ENCODE measurements at regions not wholly inside any gene's neighbourhood (a gene's known extent, or its start where the extent isn't known, plus 50 kb on each side); places are given as distances from the start of the nearest gene placed in this dataset.
"Not testable (repeated sequence)": the region's sequence is repeated elsewhere in the genome, so short reads cannot be mapped to it uniquely, and the experiment has no call there.

DNA sequence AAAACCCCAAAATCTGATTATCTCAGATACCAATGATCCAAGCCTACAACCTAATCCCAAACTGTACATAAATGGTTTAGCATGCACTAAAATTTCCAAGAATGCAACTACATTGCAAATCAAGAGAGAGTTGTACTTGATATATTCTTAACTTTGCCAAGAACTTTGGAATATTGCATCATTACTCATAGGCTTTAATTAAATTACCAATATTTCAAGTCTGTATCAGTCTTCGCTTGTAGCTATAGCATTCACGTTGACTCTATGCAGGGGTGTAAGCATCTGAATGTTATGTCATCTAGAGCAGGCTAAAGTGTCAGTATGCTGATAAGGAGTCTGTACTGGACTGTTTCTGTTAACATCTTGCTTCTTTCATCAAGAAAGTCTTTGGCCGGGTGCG is 56.3 kb downstream of the FOXI3 start:
- no peak for DNase-seq (ENCODE audit: low read depth, low spot score)

DNA sequence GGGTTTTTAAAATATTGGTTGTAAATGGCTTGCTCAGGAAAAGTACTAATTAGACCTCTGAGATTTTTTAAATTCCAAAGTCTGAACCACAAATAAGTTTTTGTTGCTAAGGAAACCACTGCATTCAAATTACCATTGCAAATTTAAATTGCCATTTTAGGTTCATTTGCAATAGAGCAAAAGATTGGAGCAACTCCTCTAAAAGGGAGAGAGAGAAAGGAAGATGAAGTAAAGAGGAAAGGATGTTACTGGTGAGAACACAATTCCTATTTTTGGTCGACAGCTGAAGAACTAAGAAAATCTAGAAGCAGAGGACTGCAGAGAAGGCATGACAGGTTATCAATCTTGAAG is 74.9 kb downstream of the FOXI3 start:
- DNase-seq (ENCODE audit: low read depth, low spot score), result no peak

DNA sequence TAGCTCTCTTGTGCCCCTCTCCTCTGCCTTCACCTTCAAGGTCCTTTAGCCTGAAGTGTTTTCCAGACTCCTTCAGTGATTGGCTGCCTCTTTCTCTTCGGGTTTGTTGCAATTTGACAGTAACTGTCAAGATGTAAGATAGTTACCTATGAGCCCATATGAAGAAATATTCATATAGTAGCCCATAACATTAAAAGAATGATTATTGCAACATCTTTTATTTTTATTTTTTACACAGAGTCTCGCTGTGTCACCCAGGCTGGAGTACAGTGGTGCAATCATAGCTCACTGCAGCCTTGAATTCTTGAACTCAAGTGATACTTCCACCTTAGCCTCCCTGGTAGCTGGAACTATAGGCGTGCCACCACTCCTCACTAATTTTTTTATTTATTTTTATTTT is 80.5 kb downstream of the FOXI3 start:
- no peak for DNase-seq (ENCODE audit: low read depth, low spot score)

DNA sequence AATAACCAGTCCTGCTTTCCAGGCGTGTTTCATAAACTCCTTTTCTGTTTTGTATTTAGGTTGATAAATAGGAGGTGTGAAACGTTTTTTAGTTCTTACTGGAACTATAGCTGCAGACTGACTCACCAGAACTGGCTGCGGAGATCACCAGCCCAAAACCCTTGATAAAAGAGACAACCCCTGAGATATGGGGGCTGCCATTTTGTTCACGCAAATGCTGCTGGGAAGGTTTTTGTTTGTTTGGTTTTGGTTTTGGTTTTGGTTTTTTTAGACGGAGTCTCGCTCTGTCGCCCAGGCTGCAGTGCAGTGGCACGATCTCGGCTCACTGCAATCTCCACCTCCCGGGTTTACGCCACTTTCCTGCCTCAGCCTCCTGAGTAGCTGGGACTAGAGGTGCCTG is 87.1 kb downstream of the FOXI3 start:
- DNase-seq (ENCODE audit: low read depth, low spot score), result not testable (repeated sequence)

DNA sequence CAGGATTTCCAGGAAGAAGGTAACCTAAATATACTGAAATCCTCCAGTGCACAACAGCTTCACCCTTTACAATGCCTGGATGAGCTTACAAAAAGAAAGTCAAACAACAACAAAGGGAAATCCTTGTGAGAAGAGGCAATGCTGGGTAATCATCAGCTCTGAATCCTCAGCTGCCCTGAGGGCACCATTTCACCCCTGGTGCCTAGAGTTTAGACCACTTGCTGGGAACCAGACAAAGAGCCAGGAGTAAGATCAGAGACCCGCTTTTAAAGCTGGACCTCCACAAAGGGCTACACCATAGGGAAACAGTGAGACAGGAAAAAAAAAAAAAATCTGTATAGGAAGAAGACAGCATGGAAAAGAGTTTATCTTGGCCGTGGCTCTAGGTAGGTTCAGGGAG is 97.0 kb downstream of the FOXI3 start:
- no peak for DNase-seq (ENCODE audit: low read depth, low spot score)

DNA sequence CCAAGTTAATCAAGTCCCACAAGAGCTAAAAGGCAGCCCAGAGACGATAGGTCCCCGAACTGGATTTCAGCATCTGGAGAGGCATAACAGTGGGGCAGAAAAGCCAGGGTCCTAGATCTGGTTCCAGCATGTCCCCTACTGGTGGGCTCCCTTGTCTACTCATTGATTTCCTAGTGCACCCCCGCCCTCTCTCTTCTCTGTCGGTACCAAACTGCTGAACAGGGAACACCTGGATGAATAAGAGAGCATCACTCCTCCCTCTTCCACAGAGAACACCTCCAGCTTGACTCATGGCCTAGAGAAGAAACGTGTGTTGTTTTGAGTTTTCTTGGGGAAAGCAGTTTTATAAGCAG is 101.3 kb downstream of the FOXI3 start:
- DNase-seq (ENCODE audit: low read depth, low spot score), result no peak

DNA sequence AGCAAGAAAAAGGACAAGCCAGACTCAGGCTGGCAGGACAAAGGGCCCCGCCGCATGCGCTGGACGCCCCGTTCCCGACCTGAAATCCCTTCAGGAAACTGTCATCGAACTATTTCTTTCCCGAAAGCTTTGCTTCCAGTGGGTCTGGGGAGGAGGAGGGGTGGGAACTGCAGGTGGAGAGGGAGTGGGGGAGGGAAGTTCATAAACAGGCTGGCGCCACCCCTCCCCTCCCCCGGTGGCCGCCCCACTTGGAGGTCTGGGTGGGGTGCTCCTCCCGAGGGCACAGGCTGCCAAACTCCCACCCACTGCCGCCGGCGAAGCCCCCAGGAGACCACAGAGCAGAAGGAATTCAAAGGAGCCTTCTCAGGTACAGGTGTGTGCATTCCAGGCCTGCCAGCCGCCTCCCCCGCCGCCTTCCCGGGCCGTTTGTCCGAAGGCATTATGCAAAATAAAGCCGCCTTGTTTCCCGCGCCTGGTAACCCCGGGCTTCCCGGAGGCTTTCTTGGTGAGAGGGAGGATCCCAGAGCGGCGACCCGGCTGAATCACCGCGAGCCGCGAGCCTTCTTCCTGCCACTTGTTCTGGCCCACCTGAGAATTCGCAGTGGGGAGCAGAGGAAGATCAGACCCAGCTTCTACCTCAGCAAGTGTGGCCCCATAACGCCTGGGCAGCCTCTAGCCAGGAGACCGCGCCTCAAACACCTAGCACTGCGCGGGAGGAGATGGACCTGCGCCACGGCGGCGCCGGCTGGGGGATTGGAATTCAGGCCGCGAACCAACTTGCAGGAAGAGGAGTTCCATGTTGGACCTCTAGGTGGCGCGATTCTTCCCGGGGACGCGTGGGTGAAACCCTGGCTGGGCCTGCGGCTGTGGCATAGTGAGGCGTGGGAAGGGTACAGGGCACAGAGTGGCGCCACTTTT is 101.9 kb downstream of the FOXI3 start:
- peak; percentile 40 for DNase-seq (ENCODE audit: low read depth, low spot score)

DNA sequence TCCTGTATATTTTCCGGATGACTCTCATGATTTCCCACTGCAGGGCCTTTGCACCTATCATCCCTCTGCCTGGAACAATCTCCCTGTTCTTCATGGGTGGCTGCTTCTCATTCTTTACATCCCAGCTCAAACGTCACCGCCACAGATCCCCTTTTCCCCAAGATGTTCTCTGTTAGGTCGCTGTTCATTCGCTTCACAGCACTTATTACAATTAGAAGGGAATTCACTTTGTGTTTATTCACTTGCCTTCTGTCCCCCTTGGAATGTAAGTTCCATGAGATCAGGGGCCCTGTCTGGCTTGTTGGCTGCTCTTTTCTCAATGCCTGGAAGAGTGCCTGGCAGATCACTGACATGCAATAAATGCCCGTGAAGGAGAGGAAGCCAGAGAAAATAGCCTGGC is 106.7 kb downstream of the FOXI3 start:
- DNase-seq (ENCODE audit: low read depth, low spot score), result no peak

DNA sequence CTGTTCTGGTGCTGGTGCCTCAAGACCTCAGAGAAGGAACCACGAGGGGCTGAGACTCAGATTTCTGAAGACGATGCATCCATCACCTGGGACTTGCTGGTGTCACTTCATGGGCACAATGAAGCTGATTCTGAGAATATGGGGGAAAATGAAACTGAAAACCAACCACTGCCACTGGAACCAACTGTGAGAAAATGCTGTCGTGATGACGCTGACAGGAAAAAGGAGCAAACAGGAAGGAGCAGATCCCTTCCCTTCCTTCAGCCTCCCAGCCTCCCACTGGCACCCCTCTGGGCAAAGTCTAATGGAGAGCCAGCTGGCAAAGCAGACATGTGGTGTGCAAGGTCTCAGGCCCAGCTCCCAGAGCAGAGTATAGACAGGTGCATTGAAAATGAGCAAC is 109.7 kb downstream of the FOXI3 start:
- no peak for DNase-seq (ENCODE audit: low read depth, low spot score)

DNA sequence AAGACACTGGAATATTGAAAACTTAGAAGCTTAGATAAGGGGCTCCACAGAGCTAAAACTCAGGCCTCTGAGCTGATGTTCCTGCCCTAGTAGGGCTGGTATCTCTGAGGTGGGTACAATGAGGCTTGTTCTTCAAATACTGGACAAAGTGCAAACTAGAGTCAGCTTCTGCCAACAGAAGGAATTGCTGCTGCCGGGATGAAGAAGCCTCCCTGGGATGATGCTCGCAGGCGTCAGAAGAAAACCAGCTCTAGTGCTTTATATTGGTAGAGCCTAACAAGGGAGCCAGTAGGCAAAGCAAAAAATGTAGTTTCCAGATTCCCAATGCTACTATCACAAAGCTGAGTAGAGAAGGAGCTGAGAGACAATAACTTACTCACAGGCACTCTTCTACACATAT is 118.1 kb downstream of the FOXI3 start:
- no peak for DNase-seq (ENCODE audit: low read depth, low spot score)

DNA sequence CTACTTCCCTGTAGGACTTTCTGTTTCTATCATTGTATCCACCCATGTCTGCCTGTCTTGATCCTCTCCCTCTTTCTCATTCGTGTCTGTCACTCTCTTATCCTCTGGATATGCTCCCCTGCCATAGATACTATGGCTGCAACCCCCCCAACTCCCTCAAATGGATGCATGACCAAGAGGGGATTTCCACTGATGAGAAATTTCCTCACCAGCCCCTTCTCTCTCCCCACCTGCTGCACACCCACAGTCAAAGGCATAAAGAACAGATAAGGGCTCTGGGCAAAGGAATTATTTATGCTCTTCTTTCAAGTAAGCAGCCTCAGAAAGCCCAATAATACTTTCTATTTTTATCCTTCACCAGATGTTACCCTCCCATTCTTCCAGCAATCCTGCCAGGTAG is 121.3 kb downstream of the FOXI3 start:
- no peak for DNase-seq (ENCODE audit: low read depth, low spot score)

DNA sequence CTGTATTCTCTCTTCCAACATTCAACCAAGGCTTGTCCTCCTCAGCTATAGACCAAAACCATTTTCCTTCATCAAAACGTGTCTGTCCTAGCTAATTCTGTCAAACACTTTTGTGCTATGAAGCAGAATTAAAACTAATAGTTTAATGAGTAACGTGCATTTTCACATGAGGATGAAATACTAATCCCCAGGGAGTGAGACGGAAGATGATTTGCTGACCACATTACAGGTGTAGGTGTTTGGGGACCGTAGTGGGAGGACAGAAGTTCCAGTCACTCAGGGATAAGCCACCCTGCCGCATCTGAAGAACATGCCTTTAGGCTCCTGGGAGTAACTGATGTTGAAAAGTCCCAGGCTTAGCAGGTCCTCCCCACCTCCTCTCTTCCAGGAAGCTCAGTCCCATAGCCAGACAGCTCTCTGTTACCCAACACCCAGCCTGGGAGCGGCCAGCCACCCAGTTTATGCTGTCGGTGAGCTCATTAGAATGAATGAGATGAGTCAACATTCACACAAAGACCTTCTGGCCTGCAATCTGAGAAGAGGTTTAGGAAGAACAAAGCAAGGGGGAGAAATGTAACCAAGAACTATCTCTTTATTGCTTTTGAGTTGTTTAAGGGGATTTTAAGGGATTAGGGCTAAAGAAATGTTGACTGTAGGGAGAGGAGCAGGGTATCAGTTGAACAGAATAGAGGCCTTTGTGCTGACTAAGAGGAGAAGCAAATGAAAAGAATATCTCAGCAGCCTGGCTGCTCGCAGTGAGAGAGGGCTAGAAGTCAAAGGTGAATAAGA is 122.5 kb downstream of the FOXI3 start:
- no peak for DNase-seq (ENCODE audit: low read depth, low spot score)

DNA sequence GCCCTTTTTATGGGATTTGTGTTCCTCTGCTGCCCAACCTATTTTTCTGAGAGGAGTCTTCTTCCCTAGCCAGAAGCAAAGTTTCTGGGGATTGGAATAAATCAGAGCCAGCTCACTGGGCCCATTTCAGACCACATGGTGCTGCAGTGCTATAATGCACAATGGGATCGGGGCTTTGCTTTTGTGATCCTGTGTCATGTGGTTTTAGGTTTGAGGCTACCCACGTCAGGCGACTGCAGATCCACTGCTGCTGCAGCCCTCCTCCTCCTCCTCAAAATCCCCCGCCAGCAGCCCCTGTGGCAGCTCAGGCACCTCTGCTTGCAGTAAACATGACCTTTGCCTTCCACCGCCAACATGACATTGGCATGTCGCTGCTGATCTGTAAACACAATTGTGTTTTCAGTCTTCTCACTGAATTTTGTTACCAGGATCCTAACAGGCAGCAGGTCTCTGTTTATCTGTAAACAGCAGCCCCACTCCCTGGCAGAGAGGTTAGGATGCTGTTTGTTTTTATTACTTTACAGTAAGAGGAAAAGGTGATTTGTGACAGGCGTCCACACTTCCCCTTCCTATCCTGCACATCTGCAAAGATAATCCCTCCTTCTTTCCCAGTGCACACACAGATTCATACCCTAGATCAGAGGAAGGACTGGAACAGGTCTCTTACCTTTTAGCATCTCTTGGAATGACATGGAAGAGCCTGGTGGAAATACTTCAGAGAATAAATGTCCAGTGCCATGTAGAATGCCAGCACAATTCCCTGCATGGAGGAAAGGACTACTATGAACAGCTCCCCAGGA is 130.8 kb downstream of the FOXI3 start:
- DNase-seq (ENCODE audit: low read depth, low spot score), result no peak

DNA sequence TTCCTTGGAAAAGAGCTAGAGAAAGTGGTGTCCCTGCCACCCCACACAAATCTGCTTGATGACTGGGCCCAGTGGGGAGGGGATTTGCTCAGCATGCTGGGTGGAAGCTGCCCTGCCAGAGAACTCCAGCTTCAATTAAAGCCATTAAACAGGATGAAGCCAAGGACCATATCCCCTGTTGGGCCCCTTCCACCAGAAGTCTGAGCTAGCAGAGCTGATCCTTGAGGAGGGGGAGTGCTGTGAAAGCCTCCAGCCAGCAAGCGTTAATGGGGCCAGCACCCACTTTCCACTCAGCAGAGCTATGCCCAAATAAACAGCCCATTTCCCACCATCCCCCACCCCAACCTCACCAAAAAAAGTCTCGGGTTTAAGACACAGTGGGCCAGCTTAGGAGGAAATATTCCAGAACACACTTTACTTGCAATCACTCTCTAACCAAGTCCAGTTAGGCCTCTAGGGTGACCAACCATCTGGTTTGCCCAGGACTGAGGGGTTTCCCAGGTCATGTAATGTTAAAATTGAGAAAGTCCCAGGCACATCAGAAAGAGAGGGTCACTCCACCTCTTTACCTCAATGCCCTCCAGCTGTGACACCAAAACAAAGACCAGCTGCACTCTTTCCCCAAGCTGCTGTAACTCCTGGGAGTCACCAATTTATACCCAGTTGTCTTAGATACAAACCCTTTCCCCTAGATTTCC is 132.3 kb downstream of the FOXI3 start:
- no peak for DNase-seq (ENCODE audit: low read depth, low spot score)

DNA sequence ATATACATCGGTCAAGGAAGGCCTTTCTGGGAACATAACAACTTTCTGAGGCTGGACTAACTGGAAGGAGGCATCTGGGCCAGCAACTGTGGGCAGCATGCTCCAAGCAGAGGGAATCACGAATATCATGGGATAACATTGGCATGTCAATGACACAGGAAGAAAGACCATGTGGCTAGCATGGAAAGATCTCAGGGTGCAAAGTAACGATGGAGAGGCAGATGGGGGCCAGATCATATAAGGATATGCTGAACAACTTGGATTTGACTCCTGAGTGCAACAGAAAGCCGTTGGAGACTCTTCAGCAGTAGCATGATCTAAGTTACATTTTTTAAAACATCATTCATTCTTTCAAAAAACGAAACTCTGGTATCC is 133.6 kb downstream of the FOXI3 start:
- no peak for DNase-seq (ENCODE audit: low read depth, low spot score)

DNA sequence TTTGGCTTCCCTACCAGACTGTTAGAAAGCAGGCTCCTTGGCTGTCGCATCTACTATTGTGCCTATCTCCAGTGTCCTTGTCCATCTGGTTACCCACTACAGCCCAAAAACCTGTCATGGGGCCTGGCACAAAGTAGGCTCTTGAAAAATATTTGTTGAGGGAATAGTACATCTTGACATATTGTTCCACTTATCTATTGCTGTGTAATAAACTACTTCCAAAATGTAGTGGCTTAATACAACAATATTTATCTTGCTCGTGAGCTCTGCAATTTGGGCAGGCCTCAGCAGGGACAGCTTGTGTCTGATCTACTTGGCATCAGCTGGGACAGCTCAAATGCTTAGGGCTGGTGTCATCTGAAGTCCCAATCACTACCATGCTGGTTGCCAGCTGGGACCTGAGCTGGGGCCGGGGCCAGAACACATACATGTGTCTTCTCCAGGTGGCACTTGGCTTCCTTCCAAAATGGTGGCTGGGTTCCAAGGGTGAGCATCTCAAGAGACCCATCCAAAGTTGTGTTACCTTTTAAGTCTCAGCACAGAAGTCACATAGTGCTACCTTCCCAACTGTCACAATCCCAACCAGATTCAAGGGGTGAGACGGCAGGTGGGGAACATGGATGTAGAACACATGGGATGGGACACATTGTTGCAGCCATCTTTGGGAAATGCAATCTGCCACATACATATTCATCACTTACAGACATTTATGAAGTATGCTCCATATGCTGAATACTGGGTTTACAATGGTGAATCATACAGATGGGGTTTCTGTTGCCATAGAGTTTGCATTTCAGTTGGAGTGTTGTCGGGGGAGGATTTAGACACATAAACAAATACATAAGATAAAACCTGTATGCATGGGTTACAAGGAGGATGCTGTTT is 134.2 kb downstream of the FOXI3 start:
- no peak for DNase-seq (ENCODE audit: low read depth, low spot score)

DNA sequence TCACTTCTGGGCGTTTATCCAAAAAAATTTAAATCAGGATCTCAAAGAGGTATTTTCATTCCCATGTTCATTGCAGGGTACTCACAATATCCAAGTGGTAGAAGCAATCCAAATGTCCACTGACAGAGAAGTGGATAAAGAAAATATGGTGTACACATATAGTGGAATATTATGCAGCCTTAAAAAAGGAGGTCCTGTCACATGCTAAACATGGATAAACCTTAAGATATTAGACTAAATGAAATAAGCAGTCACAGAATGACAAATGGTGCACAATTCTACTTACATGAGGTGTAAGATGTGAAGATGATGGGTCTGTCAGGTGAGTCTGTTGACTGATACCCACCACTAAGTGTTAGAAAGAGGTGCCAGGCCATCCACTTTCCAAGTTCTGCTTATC is 140.6 kb downstream of the THNSL2 start:
- no peak for DNase-seq (ENCODE audit: low read depth, low spot score)

DNA sequence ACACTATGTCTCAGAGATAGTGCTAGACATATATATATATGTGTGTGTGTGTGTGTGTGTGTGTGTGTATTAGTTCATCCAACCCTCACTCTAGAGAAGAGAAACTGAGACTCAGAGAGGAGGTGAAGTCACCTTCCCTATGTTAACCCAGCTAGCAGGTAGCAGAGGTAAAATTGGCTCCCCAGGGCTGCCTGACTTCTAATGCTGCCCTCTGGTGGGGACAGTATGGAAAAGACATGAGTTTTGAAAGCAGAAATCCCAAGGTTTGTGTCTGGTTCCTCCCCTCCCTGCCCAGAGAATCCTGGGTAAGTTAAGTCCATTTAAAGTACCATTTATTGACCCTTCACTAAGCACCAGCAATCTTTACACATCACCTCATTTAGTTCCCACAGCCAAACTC is 137.7 kb downstream of the THNSL2 start:
- no peak for DNase-seq (ENCODE audit: low read depth, low spot score)

DNA sequence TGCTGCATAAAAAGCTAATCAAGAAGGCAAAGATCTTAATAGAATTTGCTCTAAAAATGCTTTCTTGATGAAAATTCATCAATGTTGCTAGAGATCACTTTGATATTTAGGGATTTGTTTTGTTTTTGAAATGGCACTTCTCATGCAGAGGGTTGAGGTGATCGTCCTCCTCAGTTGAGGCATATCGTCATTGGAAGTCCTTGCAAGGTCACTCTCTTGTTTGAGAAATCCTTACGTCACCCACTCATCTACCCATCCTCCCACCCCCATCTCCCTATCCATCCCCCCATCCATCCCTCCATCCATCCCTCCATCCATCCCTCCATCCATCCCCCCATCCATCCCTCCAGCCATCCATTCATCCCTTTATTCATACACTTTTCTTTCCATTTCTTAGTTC is 133.7 kb downstream of the THNSL2 start:
- DNase-seq (ENCODE audit: low read depth, low spot score), result no peak

DNA sequence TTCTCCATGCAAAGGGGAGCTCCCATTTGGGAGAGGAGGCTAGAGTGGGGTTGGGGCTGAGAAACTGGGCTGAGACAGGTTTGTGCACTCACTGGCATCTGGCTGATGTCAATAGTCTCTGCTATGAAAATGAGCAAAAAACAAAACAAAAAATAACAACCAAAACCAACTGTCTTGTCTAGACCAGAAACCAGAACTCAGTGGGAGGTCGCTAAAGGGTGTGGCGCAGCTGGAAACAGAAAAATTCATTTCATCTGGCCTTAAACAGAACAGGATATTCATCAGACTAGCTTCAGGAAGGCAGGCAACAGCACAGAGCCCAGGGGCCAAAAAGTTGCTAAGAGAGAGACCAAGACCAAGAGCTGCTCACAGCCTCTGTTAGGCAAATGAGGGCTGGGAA is 126.1 kb downstream of the THNSL2 start:
- DNase-seq (ENCODE audit: low read depth, low spot score), result no peak
